Mammary epithelial cell (primary cell): ENCODE measurements at regions not wholly inside any gene's neighbourhood (a gene's known extent, or its start where the extent isn't known, plus 50 kb on each side); places are given as distances from the start of the nearest gene placed in this dataset.

Experiments
- CTCF ChIP-seq, 2 donors: IDR thresholded peaks in 1 of 2; conservative IDR thresholded peaks in 1 of 2; 2 replicates each; pipeline ENCODE4 v1.5.1; 2011 to 2012; ENCODE audit warnings: inconsistent platforms in 2 of 2, low read length in 2 of 2, mild to moderate bottlenecking in 2 of 2, control low read depth in 1 of 2, low read depth in 1 of 2; ENCODE audit not compliant: insufficient read depth in 1 of 2; ENCODE audit errors: extremely low read depth in 1 of 2
- EZH2 ChIP-seq: IDR thresholded peaks from 2 replicates; pipeline ENCODE4 v1.6.1; 2012; ENCODE audit warnings: low read length, inconsistent platforms, borderline replicate concordance

- TF ChIP-seq CTCF (conservative IDR thresholded peaks at IDR 0.05 in 1 of 2, IDR thresholded peaks at IDR 0.05 in 1 of 2; ENCODE audit: extremely low read depth in 1 of 2, insufficient read depth in 1 of 2, low read depth in 1 of 2, low read length in 2 of 2) (no peak), EZH2 (no peak)
Observed at GRCh38 chr13:61500176-61500575, 84.5 kb upstream of the PCDH20 start.
